HG02763 (cell line): ENCODE measurements at regions not wholly inside any gene's neighbourhood (a gene's known extent, or its start where the extent isn't known, plus 50 kb on each side); places are given as distances from the start of the nearest gene placed in this dataset.

ENCODE experiments used
- ATAC-seq: cut with Tn5 transposase; IDR thresholded peaks from one replicate; pipeline ENCODE4 v1.9.1; 2021; ENCODE audit warnings: mild to moderate bottlenecking, moderate library complexity; ENCODE audit not compliant: unreplicated experiment

GRCh38 chr20:41798930-41799502, 180.8 kb upstream of the CHD6 start:
- ATAC-seq = no peak

DNA sequence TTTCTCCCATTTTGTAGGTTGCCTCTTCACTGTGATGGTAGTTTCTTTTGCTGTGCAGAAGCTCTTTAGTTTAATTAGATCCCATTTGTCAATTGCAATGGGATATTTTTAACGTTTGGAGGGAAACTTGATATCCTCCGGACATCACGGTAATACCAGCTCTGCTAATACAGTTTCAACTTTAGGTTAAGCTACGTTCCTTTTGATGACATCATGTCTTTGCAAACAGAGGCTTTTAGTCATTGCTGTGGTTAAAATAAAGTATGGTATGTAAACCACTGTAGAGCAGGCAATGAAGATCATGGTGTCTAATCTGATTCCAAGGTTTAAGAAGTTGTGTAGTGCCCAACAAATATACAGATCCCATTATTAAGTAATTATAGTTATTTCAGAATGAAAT, 168.0 kb upstream of the CHD6 start:
- no peak for ATAC-seq

DNA sequence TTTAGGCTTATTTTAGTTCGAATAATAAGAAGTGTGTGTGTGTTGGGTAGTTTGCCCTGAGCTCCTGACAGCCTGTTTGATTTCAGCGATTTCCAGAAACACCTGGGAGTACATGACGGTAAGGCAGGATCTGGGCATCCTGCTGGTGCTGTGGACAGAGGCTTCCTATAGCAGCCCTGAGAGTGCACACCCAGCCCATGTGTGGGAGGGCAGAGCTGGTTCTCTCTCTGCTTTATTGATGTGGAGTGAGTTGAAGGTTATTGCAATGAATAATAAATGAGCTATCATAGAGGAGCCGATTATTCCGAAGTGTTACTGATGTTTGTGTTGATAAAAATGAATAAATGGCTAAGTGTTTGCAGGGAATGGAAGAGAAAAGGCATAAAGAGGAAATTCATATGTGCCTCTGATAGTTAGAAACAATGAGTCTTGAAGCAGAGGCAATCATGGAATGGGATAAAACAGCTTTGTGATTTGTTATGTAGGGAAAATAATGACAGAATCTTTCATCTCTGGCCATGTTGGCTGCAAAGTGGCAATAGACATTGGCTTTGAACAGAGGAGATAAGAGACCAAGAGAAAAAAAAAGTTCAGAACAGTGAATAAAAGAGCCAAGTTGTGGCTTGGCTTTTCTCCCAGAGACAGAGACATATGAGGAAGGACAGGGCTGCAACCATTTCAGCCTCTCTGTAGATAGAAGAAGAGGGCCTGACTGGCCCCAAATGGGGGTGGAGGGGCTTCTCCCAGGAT, 166.2 kb upstream of the CHD6 start:
- ATAC-seq = no peak

- no peak for ATAC-seq
These were observed 165.4 kb upstream of the CHD6 start for GRCh38 chr20:41783423-41784208.

DNA sequence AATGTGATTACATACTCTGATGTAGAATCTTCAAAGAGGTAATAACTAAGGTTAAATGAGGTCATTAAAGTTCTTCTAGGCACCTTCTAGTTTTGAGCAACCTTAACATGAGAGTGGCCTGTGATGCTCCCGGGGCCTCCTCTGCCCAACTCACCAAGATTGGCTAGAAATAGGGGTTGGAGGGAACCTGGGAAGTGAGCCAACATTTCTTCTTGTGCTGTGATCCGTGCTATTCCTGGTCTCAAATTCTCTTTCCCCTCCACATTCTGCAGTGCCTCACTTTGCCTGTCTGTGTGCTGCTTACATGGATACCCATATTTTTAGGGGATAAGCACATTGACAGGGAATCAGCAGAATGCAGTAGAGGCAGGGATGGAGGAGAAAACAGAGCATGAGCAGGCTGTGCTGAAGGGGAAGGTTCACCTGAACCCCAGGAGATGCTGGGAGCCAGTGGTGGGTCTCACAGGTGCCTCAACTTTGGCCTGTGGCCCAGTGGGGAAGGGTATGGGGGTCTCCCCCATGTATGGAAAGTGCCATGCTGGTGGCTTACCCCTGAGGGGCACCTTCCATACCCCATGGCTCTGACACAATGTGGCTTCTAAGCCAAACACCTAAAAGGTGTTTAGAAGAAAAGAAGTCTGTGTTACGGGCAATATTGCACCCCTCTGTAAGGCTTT, 164.7 kb upstream of the CHD6 start:
- no peak for ATAC-seq

- no peak for ATAC-seq
These were observed 164.1 kb upstream of the CHD6 start for GRCh38 chr20:41782255-41782654.

DNA sequence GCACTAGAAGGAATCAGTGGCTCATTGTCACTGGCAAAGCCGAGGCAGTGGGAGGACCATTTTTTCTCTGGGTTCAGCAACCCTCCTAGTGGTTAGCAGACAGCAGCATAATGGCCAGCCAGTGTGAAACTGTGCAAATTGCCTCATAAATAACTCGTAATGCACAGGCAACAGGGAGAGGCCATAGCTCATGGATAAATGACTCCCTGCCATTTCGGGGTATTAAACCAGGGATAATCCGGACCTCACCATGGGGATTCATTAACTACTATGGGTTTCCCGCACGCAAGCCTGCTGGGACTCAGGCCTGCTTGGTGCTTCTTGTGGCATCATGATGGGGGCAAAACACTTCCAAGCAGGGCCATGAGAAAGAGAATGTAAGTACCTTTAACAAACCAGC, 158.2 kb upstream of the CHD6 start:
- no peak for ATAC-seq

DNA sequence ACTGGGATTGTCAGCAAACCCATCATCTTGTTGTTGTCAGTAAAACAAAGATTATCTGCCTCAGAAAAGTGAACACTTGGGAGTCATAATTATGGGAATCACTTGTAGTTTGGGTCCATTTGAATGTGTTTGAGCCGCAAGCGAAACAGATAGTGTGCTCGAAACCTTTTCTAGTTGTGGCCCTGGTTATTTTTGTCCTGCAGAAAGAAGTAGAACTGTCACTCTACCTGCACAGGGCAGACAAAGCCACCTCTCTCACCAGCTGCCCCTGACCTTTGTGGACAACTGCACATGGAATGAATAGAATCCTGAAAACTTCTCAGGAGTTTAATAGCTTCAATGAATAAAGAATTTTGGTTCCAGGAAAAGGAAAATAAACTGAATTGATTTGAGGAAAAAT, 156.1 kb upstream of the CHD6 start:
- no peak for ATAC-seq

- no peak for ATAC-seq
These were observed 152.8 kb upstream of the CHD6 start for GRCh38 chr20:41770965-41771364.

DNA sequence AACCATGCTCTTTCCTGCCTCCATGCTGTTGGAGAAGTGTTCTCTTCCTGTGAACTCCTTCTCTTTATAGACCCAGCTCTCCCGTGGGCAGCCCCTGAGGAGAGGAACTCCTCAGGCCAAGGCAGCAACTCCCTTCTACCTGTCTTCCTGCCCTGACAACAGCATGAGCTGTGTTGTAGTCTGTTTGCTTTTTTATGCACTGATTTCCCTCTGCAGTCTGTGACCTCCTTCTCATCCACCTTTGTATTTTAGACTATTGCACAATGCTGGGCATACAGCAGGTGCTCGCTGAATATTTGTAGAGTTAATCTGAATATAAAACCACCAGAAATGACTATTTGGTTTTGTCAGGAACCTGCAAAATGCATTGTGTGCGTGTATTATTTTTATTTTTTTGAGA, 152.2 kb upstream of the CHD6 start:
- no peak for ATAC-seq

DNA sequence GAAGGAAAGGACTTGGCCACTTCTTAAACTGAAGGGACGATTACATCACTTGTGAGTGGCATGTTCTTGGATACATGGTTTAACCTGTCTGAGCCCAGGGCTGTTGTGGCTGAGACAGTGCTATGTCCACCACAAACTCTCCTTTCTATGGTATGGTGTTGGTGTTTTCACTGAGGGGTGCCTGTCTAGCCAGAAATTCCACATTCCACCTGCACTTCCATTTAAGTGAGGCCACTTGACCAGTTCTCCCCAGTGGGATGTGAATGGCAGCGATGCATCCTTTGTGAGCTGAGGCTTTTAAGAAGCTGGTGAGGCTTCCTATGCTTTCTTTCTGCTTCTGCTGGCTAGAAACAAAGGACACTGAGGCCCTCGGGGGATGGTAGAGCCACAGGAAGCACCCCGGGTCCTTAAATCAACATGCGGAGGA, 151.4 kb upstream of the CHD6 start:
- no peak for ATAC-seq

DNA sequence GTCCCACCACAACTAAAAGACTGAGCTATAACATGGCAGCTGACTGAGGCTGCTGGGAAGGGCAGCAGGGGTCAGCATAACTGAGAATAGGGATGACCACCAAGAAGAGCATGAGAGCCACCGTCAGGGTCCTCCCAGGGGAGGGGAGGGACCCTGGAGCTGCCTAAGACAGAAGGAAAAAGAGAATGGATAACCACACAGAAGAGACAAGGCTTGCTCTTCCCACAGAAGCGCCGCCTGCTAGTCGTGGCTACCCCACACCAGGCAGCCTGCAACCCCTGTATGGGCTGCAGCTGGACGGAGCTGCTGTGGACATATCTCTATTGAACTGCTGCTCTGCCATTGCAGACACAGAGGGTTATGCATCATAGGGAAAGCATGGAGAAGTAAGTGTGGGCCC, 132.0 kb upstream of the CHD6 start:
- no peak for ATAC-seq

- ATAC-seq = no peak
These were observed 130.8 kb upstream of the CHD6 start for GRCh38 chr20:41748756-41749582.

- no peak for ATAC-seq
These were observed 129.9 kb upstream of the CHD6 start for GRCh38 chr20:41748051-41748450.

DNA sequence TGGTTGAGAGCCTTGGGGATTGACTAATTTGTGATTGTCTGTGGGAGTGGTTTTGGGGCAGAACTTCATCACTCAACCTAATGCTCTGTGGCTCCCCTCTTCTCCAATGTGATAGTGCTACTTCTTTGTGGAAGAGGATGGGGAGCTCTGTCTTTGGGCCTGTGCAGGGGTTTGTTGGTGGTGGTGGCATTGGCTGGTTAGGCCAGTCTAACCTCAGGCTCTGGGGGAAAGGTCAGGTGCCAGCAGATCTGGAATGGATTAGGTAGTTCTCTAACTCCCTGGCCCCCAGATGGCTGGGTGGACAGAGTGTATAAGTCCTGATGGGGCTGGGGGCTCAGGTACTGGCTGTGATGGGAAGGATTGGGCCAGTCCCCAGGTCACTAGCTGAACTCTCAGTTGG, 129.0 kb upstream of the CHD6 start:
- ATAC-seq = no peak

- ATAC-seq = no peak
These were observed 128.5 kb upstream of the CHD6 start for GRCh38 chr20:41746635-41747034.

- ATAC-seq = no peak
These were observed 120.5 kb upstream of the CHD6 start for GRCh38 chr20:41738604-41739206.

DNA sequence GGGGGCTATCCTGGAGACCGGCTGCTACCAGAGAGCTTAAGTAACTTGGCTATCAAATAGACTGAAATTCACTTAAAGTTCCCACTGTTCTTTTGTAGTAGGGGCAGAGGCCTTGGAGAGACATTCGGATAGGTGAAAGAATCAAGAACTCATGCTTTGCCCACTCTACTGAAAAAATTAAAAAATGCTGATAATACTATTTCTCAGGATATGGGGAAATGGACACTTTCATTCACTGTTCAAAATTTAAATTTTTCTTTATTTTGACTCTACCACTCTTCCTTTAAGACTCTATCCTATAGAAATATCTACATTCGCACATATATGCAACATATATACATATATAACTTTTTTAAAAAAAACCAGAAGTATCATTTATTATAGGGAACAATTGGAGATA, 117.8 kb upstream of the CHD6 start:
- ATAC-seq = no peak

GRCh38 chr20:41734506-41734945, 116.3 kb upstream of the CHD6 start:
- ATAC-seq = no peak

DNA sequence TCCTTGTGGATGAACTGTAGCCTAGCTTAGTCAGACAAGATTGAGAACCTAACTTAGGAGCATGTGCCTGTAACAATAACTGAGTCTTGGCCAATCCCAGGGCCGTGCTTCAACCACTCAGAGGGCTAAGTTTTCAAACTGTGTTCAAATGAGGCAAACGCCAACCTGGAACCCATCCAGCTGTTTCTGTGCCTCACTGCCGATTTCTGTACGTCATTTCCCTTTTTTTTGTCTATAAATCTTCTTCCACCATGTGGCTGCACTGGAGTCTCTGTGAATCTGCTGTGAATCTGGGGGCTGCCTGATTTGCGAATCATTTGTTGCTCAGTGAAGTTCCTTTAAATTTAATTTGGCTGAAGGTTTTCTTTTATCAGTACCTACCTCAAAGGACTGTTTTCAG, 115.0 kb upstream of the CHD6 start:
- ATAC-seq = no peak
